ENCODE measurements at regions not wholly inside any gene's neighbourhood (a gene's known extent, or its start where the extent isn't known, plus 50 kb on each side); places are given as distances from the start of the nearest gene placed in this dataset.

DNA sequence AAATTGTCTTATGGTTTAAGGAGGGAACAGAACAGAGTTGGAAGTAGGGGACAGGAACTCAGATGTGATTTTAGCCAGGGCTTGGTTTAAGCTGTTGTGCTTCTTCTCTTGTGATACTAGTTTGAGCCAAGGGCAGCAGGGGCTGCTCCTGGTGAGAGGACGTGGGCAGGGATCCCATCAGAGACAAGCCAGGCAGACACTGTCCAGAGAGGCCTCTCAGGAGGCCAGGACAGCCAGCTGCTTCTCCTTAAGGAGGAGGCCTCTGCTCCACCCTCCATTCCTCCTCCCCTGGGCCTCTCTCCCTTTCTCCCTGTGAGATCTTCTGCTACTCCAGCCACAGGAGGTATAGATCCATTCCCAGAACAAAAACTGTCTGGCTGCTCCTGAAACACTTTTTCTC, 108.4 kb upstream of the MLN start (continued):
- TF ChIP-seq PRDM15 (CRISPR knock-in tag; IDR thresholded peaks at IDR 0.05) (no peak), FOXK1 (CRISPR knock-in tag; IDR thresholded peaks at IDR 0.05) (no peak), ZBTB21 (CRISPR knock-in tag; IDR thresholded peaks at IDR 0.05; ENCODE audit: borderline replicate concordance) (no peak), SP1 (CRISPR knock-in tag; conservative IDR thresholded peaks at IDR 0.05) (no peak), USF1 (CRISPR knock-in tag; IDR thresholded peaks at IDR 0.05) (no peak)
- TF ChIP-seq, protein P1, sequence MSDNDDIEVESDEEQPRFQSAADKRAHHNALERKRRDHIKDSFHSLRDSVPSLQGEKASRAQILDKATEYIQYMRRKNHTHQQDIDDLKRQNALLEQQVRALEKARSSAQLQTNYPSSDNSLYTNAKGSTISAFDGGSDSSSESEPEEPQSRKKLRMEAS (CRISPR knock-in tag; IDR thresholded peaks at IDR 0.05) = no peak

DNA sequence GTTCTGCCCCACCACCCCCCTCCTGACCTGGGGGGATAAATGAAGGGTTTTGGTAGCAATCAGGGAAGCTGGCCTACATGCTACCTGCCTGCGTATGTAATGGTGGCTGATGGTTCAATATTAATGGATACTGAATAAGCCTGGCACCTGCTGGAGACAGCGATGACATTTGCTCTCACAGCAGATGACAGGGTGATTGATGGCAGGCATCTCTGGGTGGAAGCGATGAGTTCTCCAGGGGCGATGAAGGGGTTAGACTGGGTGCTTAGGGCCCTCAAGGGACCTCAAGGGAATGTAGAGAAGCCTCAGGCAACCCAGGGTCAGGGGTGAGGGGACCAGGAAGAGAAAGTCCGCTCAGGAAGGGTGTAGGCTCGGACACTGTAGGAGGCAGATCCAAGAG, 107.7 kb upstream of the MLN start:
- H3K36me3 Mint-ChIP-seq = peaks cover 4% of the 10 kb centered on the region; the same call in 1 of the 2 replicates
- H3K4me1 Mint-ChIP-seq = no peaks in the 10 kb centered on the region
- peaks cover 6% of the 10 kb centered on the region for H3K27me3 Mint-ChIP-seq (ENCODE audit: low read depth)
- CTCF ChIA-PET = no interaction called here
- no peak overlapping the region for H3K27ac Mint-ChIP-seq
- no peak for ATAC-seq
- TF ChIP-seq FOXJ3 (CRISPR knock-in tag; IDR thresholded peaks at IDR 0.05; ENCODE audit: borderline replicate concordance) (no peak), MYBL2 (CRISPR knock-in tag; IDR thresholded peaks at IDR 0.05) (no peak), OVOL2 (CRISPR knock-in tag; IDR thresholded peaks at IDR 0.05; ENCODE audit: borderline replicate concordance) (no peak), ZBTB21 (CRISPR knock-in tag; IDR thresholded peaks at IDR 0.05; ENCODE audit: borderline replicate concordance) (no peak), KAT7 (CRISPR knock-in tag; IDR thresholded peaks at IDR 0.05; ENCODE audit: borderline replicate concordance) (no peak), FOXK1 (CRISPR knock-in tag; IDR thresholded peaks at IDR 0.05) (no peak), USF2 (CRISPR knock-in tag; IDR thresholded peaks at IDR 0.05) (no peak), ZNF121 (CRISPR knock-in tag; IDR thresholded peaks at IDR 0.05) (no peak)
- TF ChIP-seq, protein P2, sequence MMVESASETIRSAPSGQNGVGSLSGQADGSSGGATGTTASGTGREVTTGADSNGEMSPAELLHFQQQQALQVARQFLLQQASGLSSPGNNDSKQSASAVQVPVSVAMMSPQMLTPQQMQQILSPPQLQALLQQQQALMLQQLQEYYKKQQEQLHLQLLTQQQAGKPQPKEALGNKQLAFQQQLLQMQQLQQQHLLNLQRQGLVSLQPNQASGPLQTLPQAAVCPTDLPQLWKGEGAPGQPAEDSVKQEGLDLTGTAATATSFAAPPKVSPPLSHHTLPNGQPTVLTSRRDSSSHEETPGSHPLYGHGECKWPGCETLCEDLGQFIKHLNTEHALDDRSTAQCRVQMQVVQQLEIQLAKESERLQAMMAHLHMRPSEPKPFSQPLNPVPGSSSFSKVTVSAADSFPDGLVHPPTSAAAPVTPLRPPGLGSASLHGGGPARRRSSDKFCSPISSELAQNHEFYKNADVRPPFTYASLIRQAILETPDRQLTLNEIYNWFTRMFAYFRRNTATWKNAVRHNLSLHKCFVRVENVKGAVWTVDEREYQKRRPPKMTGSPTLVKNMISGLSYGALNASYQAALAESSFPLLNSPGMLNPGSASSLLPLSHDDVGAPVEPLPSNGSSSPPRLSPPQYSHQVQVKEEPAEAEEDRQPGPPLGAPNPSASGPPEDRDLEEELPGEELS (CRISPR knock-in tag; IDR thresholded peaks at IDR 0.05) = no peak
- TF ChIP-seq, protein P3, sequence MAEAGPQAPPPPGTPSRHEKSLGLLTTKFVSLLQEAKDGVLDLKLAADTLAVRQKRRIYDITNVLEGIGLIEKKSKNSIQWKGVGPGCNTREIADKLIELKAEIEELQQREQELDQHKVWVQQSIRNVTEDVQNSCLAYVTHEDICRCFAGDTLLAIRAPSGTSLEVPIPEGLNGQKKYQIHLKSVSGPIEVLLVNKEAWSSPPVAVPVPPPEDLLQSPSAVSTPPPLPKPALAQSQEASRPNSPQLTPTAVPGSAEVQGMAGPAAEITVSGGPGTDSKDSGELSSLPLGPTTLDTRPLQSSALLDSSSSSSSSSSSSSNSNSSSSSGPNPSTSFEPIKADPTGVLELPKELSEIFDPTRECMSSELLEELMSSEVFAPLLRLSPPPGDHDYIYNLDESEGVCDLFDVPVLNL (CRISPR knock-in tag; IDR thresholded peaks at IDR 0.05; ENCODE audit: borderline replicate concordance, low read depth) = no peak
- TF ChIP-seq, protein P4, sequence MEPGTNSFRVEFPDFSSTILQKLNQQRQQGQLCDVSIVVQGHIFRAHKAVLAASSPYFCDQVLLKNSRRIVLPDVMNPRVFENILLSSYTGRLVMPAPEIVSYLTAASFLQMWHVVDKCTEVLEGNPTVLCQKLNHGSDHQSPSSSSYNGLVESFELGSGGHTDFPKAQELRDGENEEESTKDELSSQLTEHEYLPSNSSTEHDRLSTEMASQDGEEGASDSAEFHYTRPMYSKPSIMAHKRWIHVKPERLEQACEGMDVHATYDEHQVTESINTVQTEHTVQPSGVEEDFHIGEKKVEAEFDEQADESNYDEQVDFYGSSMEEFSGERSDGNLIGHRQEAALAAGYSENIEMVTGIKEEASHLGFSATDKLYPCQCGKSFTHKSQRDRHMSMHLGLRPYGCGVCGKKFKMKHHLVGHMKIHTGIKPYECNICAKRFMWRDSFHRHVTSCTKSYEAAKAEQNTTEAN (CRISPR knock-in tag; IDR thresholded peaks at IDR 0.05) = no peak
- H3K4me3 Mint-ChIP-seq = no peak overlapping the region
- POLR2A ChIA-PET = no interaction called here
- DNase-seq (ENCODE audit: low spot score) = no peak
- peaks cover 11% of the 10 kb centered on the region for H3K9me3 Mint-ChIP-seq
